ENCODE measurements at regions not wholly inside any gene's neighbourhood (a gene's known extent, or its start where the extent isn't known, plus 50 kb on each side); places are given as distances from the start of the nearest gene placed in this dataset.

DNA sequence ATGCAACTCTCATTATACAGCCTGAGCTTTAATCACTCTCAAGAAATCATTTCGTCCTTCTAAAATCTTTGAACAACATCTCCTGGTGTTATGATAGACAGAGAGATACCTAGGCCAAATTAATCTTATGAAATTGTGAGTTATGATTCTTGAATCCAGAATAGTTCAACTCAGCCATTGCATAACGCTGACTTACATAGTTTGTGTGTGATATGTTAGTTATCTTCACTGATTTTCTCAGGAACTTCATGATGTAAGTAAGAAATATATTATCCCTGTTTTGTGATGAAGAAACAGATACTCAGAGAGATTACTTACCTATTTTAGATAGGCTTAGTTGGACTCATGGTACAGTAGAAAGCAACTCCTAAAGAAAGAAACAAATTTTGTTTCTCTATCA lies 684.4 kb downstream of the ZEB2 start:
- H3K4me3 ChIP-seq (ENCODE audit: low read depth, low read length) = no peak overlapping the region
- H3K4me1 ChIP-seq (ENCODE audit: control insufficient read depth, insufficient read depth, low read length) = no peaks in the 10 kb centered on the region
- no peaks in the 10 kb centered on the region for H3K36me3 ChIP-seq (ENCODE audit: control insufficient read depth in 2 of 2, insufficient read depth in 1 of 2, low read length in 2 of 2)
- ChIA-PET POLR2A (no interaction called here), CTCF (no interaction called here)
- no peak overlapping the region for H3K27ac ChIP-seq (ENCODE audit: extremely low read depth, low read depth, low read length)
- no peaks in the 10 kb centered on the region for H3K9me3 ChIP-seq (ENCODE audit: control insufficient read depth, insufficient read depth, low read depth, low read length)
- no peak for TF ChIP-seq RBAK (tag by site-specific recombination; IDR thresholded peaks at IDR 0.05)
- no peak for TF ChIP-seq ZNF768 (tag by site-specific recombination; IDR thresholded peaks at IDR 0.05)
- no peak for TF ChIP-seq ZNF391 (tag by site-specific recombination; IDR thresholded peaks at IDR 0.05; ENCODE audit: borderline replicate concordance, low read depth)
- no peak for TF ChIP-seq ZNF311 (tag by site-specific recombination; IDR thresholded peaks at IDR 0.05; ENCODE audit: borderline replicate concordance)
- no peak for TF ChIP-seq ZNF830 (tag by site-specific recombination; IDR thresholded peaks at IDR 0.05; ENCODE audit: low read depth)
- no peak for TF ChIP-seq TCF7L2 (IDR thresholded peaks at IDR 0.05; ENCODE audit: borderline replicate concordance, low read depth, low read length)
- no peak for TF ChIP-seq ZNF138 (tag by site-specific recombination; IDR thresholded peaks at IDR 0.05; ENCODE audit: borderline replicate concordance)
- TF ChIP-seq, protein P1, sequence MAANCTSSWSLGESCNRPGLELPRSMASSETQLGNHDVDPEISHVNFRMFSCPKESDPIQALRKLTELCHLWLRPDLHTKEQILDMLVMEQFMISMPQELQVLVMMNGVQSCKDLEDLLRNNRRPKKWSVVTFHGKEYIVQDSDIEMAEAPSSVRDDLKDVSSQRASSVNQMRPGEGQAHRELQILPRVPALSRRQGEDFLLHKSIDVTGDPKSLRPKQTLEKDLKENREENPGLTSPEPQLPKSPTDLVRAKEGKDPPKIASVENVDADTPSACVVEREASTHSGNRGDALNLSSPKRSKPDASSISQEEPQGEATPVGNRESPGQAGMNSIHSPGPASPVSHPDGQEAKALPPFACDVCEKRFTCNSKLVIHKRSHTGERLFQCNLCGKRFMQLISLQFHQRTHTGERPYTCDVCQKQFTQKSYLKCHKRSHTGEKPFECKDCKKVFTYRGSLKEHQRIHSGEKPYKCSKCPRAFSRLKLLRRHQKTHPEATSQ (tag by site-specific recombination; IDR thresholded peaks at IDR 0.05) = no peak
- TF ChIP-seq ZNF521 (tag by site-specific recombination; IDR thresholded peaks at IDR 0.05) = no peak

DNA sequence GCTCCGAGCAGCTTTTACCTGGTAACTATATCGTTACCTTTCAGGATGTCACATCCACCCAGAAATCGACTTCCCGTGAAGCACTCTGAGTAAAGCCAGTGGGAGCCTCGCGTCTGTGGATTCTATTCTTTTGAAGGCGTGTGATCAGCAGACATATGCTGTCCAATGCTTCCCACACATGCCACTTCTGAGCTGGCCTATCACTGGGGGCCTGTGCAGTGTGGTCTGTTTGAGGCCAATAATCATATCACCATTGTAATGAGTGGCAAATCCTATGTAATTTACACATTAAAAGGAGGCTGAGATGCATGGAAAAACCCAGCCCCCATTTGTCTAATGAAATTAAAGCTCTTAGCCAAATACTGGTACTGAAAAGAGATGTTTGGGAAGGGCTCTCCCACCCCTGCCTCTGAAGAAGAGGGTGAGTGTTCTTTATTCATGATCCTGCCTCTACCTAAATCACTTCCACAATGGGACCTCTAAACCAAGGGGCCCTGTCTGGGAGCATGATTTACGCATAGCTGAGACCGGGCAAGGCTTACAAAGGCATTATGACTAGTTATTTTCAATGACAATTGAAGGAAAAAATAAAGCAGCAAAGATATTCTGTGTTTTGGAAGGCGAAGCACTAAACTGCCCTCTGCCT lies 686.8 kb downstream of the ZEB2 start:
- H3K9me3 ChIP-seq (ENCODE audit: control insufficient read depth, insufficient read depth, low read depth, low read length) = no peaks in the 10 kb centered on the region
- TF ChIP-seq ZNF843 (tag by site-specific recombination; IDR thresholded peaks at IDR 0.05) = no peak
- TF ChIP-seq ZNF549 (tag by site-specific recombination; IDR thresholded peaks at IDR 0.05) = no peak
- TF ChIP-seq, protein P2, sequence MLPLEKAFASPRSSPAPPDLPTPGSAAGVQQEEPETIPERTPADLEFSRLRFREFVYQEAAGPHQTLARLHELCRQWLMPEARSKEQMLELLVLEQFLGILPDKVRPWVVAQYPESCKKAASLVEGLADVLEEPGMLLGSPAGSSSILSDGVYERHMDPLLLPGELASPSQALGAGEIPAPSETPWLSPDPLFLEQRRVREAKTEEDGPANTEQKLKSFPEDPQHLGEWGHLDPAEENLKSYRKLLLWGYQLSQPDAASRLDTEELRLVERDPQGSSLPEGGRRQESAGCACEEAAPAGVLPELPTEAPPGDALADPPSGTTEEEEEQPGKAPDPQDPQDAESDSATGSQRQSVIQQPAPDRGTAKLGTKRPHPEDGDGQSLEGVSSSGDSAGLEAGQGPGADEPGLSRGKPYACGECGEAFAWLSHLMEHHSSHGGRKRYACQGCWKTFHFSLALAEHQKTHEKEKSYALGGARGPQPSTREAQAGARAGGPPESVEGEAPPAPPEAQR (tag by site-specific recombination; IDR thresholded peaks at IDR 0.05) = no peak
- TF ChIP-seq, protein P3, sequence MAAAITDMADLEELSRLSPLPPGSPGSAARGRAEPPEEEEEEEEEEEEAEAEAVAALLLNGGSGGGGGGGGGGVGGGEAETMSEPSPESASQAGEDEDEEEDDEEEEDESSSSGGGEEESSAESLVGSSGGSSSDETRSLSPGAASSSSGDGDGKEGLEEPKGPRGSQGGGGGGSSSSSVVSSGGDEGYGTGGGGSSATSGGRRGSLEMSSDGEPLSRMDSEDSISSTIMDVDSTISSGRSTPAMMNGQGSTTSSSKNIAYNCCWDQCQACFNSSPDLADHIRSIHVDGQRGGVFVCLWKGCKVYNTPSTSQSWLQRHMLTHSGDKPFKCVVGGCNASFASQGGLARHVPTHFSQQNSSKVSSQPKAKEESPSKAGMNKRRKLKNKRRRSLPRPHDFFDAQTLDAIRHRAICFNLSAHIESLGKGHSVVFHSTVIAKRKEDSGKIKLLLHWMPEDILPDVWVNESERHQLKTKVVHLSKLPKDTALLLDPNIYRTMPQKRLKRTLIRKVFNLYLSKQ (tag by site-specific recombination; IDR thresholded peaks at IDR 0.05; ENCODE audit: borderline replicate concordance) = no peak
- no peak for TF ChIP-seq ZNF223 (tag by site-specific recombination; IDR thresholded peaks at IDR 0.05)
- no peak for TF ChIP-seq ZNF629 (tag by site-specific recombination; IDR thresholded peaks at IDR 0.05)
- TF ChIP-seq, protein P4, sequence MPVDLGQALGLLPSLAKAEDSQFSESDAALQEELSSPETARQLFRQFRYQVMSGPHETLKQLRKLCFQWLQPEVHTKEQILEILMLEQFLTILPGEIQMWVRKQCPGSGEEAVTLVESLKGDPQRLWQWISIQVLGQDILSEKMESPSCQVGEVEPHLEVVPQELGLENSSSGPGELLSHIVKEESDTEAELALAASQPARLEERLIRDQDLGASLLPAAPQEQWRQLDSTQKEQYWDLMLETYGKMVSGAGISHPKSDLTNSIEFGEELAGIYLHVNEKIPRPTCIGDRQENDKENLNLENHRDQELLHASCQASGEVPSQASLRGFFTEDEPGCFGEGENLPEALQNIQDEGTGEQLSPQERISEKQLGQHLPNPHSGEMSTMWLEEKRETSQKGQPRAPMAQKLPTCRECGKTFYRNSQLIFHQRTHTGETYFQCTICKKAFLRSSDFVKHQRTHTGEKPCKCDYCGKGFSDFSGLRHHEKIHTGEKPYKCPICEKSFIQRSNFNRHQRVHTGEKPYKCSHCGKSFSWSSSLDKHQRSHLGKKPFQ (tag by site-specific recombination; IDR thresholded peaks at IDR 0.05) = no peak
- TF ChIP-seq, protein P5, sequence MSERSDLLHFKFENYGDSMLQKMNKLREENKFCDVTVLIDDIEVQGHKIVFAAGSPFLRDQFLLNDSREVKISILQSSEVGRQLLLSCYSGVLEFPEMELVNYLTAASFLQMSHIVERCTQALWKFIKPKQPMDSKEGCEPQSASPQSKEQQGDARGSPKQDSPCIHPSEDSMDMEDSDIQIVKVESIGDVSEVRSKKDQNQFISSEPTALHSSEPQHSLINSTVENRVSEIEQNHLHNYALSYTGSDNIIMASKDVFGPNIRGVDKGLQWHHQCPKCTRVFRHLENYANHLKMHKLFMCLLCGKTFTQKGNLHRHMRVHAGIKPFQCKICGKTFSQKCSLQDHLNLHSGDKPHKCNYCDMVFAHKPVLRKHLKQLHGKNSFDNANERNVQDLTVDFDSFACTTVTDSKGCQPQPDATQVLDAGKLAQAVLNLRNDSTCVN (tag by site-specific recombination; optimal IDR thresholded peaks at IDR 0.05) = no peak
- TF ChIP-seq, protein P6, sequence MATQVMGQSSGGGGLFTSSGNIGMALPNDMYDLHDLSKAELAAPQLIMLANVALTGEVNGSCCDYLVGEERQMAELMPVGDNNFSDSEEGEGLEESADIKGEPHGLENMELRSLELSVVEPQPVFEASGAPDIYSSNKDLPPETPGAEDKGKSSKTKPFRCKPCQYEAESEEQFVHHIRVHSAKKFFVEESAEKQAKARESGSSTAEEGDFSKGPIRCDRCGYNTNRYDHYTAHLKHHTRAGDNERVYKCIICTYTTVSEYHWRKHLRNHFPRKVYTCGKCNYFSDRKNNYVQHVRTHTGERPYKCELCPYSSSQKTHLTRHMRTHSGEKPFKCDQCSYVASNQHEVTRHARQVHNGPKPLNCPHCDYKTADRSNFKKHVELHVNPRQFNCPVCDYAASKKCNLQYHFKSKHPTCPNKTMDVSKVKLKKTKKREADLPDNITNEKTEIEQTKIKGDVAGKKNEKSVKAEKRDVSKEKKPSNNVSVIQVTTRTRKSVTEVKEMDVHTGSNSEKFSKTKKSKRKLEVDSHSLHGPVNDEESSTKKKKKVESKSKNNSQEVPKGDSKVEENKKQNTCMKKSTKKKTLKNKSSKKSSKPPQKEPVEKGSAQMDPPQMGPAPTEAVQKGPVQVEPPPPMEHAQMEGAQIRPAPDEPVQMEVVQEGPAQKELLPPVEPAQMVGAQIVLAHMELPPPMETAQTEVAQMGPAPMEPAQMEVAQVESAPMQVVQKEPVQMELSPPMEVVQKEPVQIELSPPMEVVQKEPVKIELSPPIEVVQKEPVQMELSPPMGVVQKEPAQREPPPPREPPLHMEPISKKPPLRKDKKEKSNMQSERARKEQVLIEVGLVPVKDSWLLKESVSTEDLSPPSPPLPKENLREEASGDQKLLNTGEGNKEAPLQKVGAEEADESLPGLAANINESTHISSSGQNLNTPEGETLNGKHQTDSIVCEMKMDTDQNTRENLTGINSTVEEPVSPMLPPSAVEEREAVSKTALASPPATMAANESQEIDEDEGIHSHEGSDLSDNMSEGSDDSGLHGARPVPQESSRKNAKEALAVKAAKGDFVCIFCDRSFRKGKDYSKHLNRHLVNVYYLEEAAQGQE (tag by site-specific recombination; IDR thresholded peaks at IDR 0.05) = no peak
- no peak for TF ChIP-seq ZNF423 (tag by site-specific recombination; IDR thresholded peaks at IDR 0.05)
- TF ChIP-seq BCL11A (tag by site-specific recombination; IDR thresholded peaks at IDR 0.05; ENCODE audit: low read depth) = no peak
- TF ChIP-seq ZNF558 (tag by site-specific recombination; IDR thresholded peaks at IDR 0.05) = no peak
- H3K27ac ChIP-seq (ENCODE audit: extremely low read depth, low read depth, low read length) = no peak overlapping the region
- ChIA-PET POLR2A (no interaction called here), CTCF (no interaction called here)
- H3K36me3 ChIP-seq (ENCODE audit: control insufficient read depth in 2 of 2, insufficient read depth in 1 of 2, low read length in 2 of 2) = no peaks in the 10 kb centered on the region
- H3K4me1 ChIP-seq (ENCODE audit: control insufficient read depth, insufficient read depth, low read length) = no peaks in the 10 kb centered on the region
- H3K4me3 ChIP-seq (ENCODE audit: low read depth, low read length) = no peak overlapping the region
